Gastrocnemius medialis (tissue), 4 donors: ENCODE measurements at regions not wholly inside any gene's neighbourhood (a gene's known extent, or its start where the extent isn't known, plus 50 kb on each side); places are given as distances from the start of the nearest gene placed in this dataset.

ENCODE experiments used
- ATAC-seq, 2 donors: fragments of 150-250 bp; one replicate each; pipeline ENCODE4 v1.9.1; 2016
- DNase-seq, 2 donors: peaks; one replicate each; pipeline ENCODE4 v3.0.0-alpha.2; 2019
- H3K27ac ChIP-seq, 4 donors: fragments of 200-600 bp; sonication (generic); 1 replicate in 1 of 4; 2 replicates in 3 of 4; pipeline ENCODE4 v1.5.1; 2016 to 2018; ENCODE audit warnings: mild to moderate bottlenecking in 2 of 4, moderate library complexity in 1 of 4
- H3K27me3 ChIP-seq, 3 donors: fragments of 200-600 bp; sonication (generic) in 2 of 3; 1 replicate in 1 of 3; 2 replicates in 2 of 3; pipeline versions ENCODE4 v1.5.1 to v1.6.0; 2016 to 2019; ENCODE audit warnings: mild to moderate bottlenecking in 1 of 3, moderate library complexity in 1 of 3
- H3K36me3 ChIP-seq, 2 donors: fragments of 200-600 bp; sonication (generic) in 1 of 2; one replicate each; pipeline ENCODE4 v1.5.1; 2017 to 2018
- H3K4me1 ChIP-seq, 2 donors: fragments of 200-600 bp; sonication (generic) in 1 of 2; one replicate each; pipeline ENCODE4 v1.5.1; 2016 to 2017; ENCODE audit warnings: mild to moderate bottlenecking in 2 of 2
- H3K4me3 ChIP-seq, 4 donors: fragments of 200-600 bp; sonication (generic) in 3 of 4; 1 replicate in 1 of 4; 2 replicates in 3 of 4; pipeline ENCODE4 v1.5.1; 2016 to 2019; ENCODE audit warnings: mild to moderate bottlenecking in 2 of 4
- H3K9me3 ChIP-seq, 3 donors: fragments of 200-600 bp; sonication (generic) in 2 of 3; 1 replicate in 1 of 3; 2 replicates in 2 of 3; pipeline ENCODE4 v1.5.1; 2016 to 2019
- CTCF ChIP-seq, 5 experiments: fragments of 450-650 bp in 3 of 5; fragments of 200-600 bp in 2 of 5; sonication (generic) in 2 of 5; IDR thresholded peaks in 4 of 5; conservative IDR thresholded peaks in 1 of 5; 1 replicate in 4 of 5; 2 replicates in 1 of 5; pipeline ENCODE4 v1.5.1; 2016 to 2019; ENCODE audit warnings: antibody characterized with exemption in 5 of 5, mild to moderate bottlenecking in 3 of 5, moderate library complexity in 3 of 5
- POLR2A ChIP-seq, 2 donors: fragments of 450-650 bp; IDR thresholded peaks; one replicate each; pipeline ENCODE4 v1.6.1; 2017; ENCODE audit warnings: antibody characterized with exemption in 2 of 2, mild to moderate bottlenecking in 2 of 2, moderate library complexity in 2 of 2
- in situ Hi-C, 4 donors: fragments of 200-750 bp; cut with MboI; loops; one replicate each; pipeline versions ENCODE4 v1.15.0 to v1.8.0; 2017; ENCODE audit warnings: low sequenced_read_pairs in 4 of 4
- intact Hi-C: fragments of 100-400 bp; cut with DNase I; formaldehyde crosslinking; loops from one replicate; pipeline ENCODE4 v1.15.1; 2023; ENCODE audit warnings: low total_unique reads

- no peak for DNase-seq
- Histone ChIP-seq H3K36me3 (no peaks in the 10 kb centered on the region), H3K9me3 (no peaks in the 10 kb centered on the region), H3K27me3 (no peaks in the 10 kb centered on the region), H3K4me1 (no peaks in the 10 kb centered on the region), H3K4me3 (no peak overlapping the region), H3K27ac (no peak overlapping the region)
- intact Hi-C loops = no loop called here
- in situ Hi-C loops = no loop called here
- no peak for ATAC-seq
- TF ChIP-seq CTCF (IDR thresholded peaks at IDR 0.05 in 4 of 5, conservative IDR thresholded peaks at IDR 0.05 in 1 of 5) = no peak
- TF ChIP-seq POLR2A (IDR thresholded peaks at IDR 0.05) = no peak
Measured at GRCh38 chr22:49112661-49113626, 714.7 kb downstream of the BRD1 start.

GRCh38 chr22:49112176-49112575, 715.5 kb downstream of the BRD1 start:
- H3K9me3 ChIP-seq = no peaks in the 10 kb centered on the region
- no peak for TF ChIP-seq POLR2A (IDR thresholded peaks at IDR 0.05)
- TF ChIP-seq CTCF (IDR thresholded peaks at IDR 0.05 in 4 of 5, conservative IDR thresholded peaks at IDR 0.05 in 1 of 5) = no peak
- intact Hi-C loops = no loop called here
- no peak overlapping the region for H3K4me3 ChIP-seq
- DNase-seq = no peak
- no peaks in the 10 kb centered on the region for H3K4me1 ChIP-seq
- no peaks in the 10 kb centered on the region for H3K36me3 ChIP-seq
- no peak overlapping the region for H3K27ac ChIP-seq
- no peaks in the 10 kb centered on the region for H3K27me3 ChIP-seq
- ATAC-seq = no peak
- in situ Hi-C loops = no loop called here

- H3K4me3 ChIP-seq = no peak overlapping the region
- H3K9me3 ChIP-seq = no peaks in the 10 kb centered on the region
- no peak overlapping the region for H3K27ac ChIP-seq
- in situ Hi-C loops (no loop called here), intact Hi-C loops (no loop called here)
- TF ChIP-seq CTCF (IDR thresholded peaks at IDR 0.05 in 4 of 5, conservative IDR thresholded peaks at IDR 0.05 in 1 of 5) (no peak), POLR2A (IDR thresholded peaks at IDR 0.05) (no peak)
- DNase-seq (no peak), ATAC-seq (no peak)
- H3K27me3 ChIP-seq = no peaks in the 10 kb centered on the region
- H3K4me1 ChIP-seq = no peaks in the 10 kb centered on the region
- H3K36me3 ChIP-seq = no peaks in the 10 kb centered on the region
Measured at GRCh38 chr22:49111085-49111484, 716.6 kb downstream of the BRD1 start.

- TF ChIP-seq POLR2A (IDR thresholded peaks at IDR 0.05) (no peak), CTCF (IDR thresholded peaks at IDR 0.05 in 4 of 5, conservative IDR thresholded peaks at IDR 0.05 in 1 of 5) (no peak)
- Histone ChIP-seq H3K36me3 (no peaks in the 10 kb centered on the region), H3K4me3 (no peak overlapping the region), H3K9me3 (no peaks in the 10 kb centered on the region), H3K4me1 (no peaks in the 10 kb centered on the region), H3K27me3 (no peaks in the 10 kb centered on the region), H3K27ac (no peak overlapping the region)
- no peak for ATAC-seq
- in situ Hi-C loops = no loop called here
- no peak for DNase-seq
- intact Hi-C loops = no loop called here
Measured at GRCh38 chr22:49108636-49109315, 718.9 kb downstream of the BRD1 start.
